Right lung (tissue), 2 donors: ENCODE measurements at regions not wholly inside any gene's neighbourhood (a gene's known extent, or its start where the extent isn't known, plus 50 kb on each side); places are given as distances from the start of the nearest gene placed in this dataset.
A peak's percentile ranks its signal among the peaks of the same experiment; 100 is the strongest.
"Not testable (repeated sequence)": the region's sequence is repeated elsewhere in the genome, so short reads cannot be mapped to it uniquely, and the experiment has no call there.

Experiments used
- DNase-seq, 2 donors: peaks; one replicate each; pipeline ENCODE4 v3.0.0-alpha.2; 2013

GRCh38 chr4:180253419-180253818 lies 1989.8 kb upstream of the TENM3 start:
- no peak for DNase-seq

- DNase-seq, result no peak
These were observed 1981.9 kb upstream of the TENM3 start for GRCh38 chr4:180261346-180261745.

- DNase-seq, result no peak
These were observed 1963.1 kb upstream of the TENM3 start for GRCh38 chr4:180280076-180280475.

- peak in 1 of 2 donors; percentile 1 for DNase-seq
These were observed 1962.4 kb upstream of the TENM3 start for GRCh38 chr4:180280726-180281297.

GRCh38 chr4:180281724-180282123 lies 1961.5 kb upstream of the TENM3 start:
- DNase-seq, result no peak

GRCh38 chr4:180284267-180284666 lies 1958.9 kb upstream of the TENM3 start:
- DNase-seq, result no peak

- no peak for DNase-seq
These were observed 1957.4 kb upstream of the TENM3 start for GRCh38 chr4:180285796-180286195.

- DNase-seq, result no peak
These were observed 1950.9 kb upstream of the TENM3 start for GRCh38 chr4:180292339-180292738.

GRCh38 chr4:180296036-180296599 lies 1947.1 kb upstream of the TENM3 start:
- no peak for DNase-seq

- no peak for DNase-seq
These were observed 1938.9 kb upstream of the TENM3 start for GRCh38 chr4:180304321-180304720.

- no peak for DNase-seq
These were observed 1932.6 kb upstream of the TENM3 start for GRCh38 chr4:180310616-180311015.

GRCh38 chr4:180314972-180315371 lies 1928.2 kb upstream of the TENM3 start:
- no peak for DNase-seq

GRCh38 chr4:180330521-180330920 lies 1912.7 kb upstream of the TENM3 start:
- no peak for DNase-seq

GRCh38 chr4:180333162-180333561 lies 1910.0 kb upstream of the TENM3 start:
- DNase-seq, result no peak

GRCh38 chr4:180335566-180335965 lies 1907.6 kb upstream of the TENM3 start:
- no peak for DNase-seq

GRCh38 chr4:180336494-180337090 lies 1906.6 kb upstream of the TENM3 start:
- DNase-seq, result no peak

GRCh38 chr4:180341926-180342325 lies 1901.3 kb upstream of the TENM3 start:
- no peak for DNase-seq

GRCh38 chr4:180350901-180351300 lies 1892.3 kb upstream of the TENM3 start:
- DNase-seq, result no peak

GRCh38 chr4:180356766-180357165 lies 1886.4 kb upstream of the TENM3 start:
- no peak for DNase-seq

GRCh38 chr4:180360113-180360512 lies 1883.1 kb upstream of the TENM3 start:
- DNase-seq, result not testable (repeated sequence)

- DNase-seq, result no peak
These were observed 1879.4 kb upstream of the TENM3 start for GRCh38 chr4:180363815-180364214.

- peak; percentile 13 to 30 for DNase-seq
These were observed 1870.5 kb upstream of the TENM3 start for GRCh38 chr4:180372691-180373090.

GRCh38 chr4:180377741-180378140 lies 1865.5 kb upstream of the TENM3 start:
- no peak for DNase-seq

GRCh38 chr4:180380733-180381132 lies 1862.5 kb upstream of the TENM3 start:
- no peak for DNase-seq
